H9 (cell line): ENCODE measurements at regions not wholly inside any gene's neighbourhood (a gene's known extent, or its start where the extent isn't known, plus 50 kb on each side); places are given as distances from the start of the nearest gene placed in this dataset.

Experiments used
- DNase-seq: peaks from one replicate; pipeline ENCODE4 v3.0.0-alpha.2; 2017
- H2AFZ ChIP-seq: one replicate; pipeline ENCODE4 v1.6.1; 2013; ENCODE audit warnings: mild to moderate bottlenecking, low read length, control low read depth, moderate library complexity
- H2AK5ac ChIP-seq: 2 replicates; pipeline ENCODE4 v1.6.1; 2013; ENCODE audit warnings: low read length, control low read depth, mixed read lengths; ENCODE audit not compliant: insufficient read length
- H2BK120ac ChIP-seq: one replicate; pipeline ENCODE4 v1.6.1; 2013; ENCODE audit warnings: low read depth, mild to moderate bottlenecking, low read length, control low read depth, inconsistent platforms; ENCODE audit not compliant: poor library complexity, severe bottlenecking
- H2BK12ac ChIP-seq: 2 replicates; pipeline ENCODE4 v1.6.1; 2013; ENCODE audit warnings: low read length, control low read depth, mixed read lengths, low read depth; ENCODE audit not compliant: insufficient read length
- H2BK15ac ChIP-seq: 2 replicates; pipeline ENCODE4 v1.6.1; 2013; ENCODE audit warnings: low read depth, low read length, control low read depth
- H2BK20ac ChIP-seq: one replicate; pipeline ENCODE4 v1.6.1; 2013; ENCODE audit warnings: low read depth, mild to moderate bottlenecking, low read length, control low read depth, inconsistent platforms; ENCODE audit not compliant: poor library complexity, severe bottlenecking
- H2BK5ac ChIP-seq: 2 replicates; pipeline ENCODE4 v1.6.1; 2013; ENCODE audit warnings: low read length, control low read depth, mixed read lengths; ENCODE audit not compliant: insufficient read length
- H3K14ac ChIP-seq: 2 replicates; pipeline ENCODE4 v1.6.1; 2013; ENCODE audit warnings: low read length, control low read depth; ENCODE audit not compliant: insufficient read depth
- H3K18ac ChIP-seq: 2 replicates; pipeline ENCODE4 v1.6.1; 2013; ENCODE audit warnings: low read depth, mild to moderate bottlenecking, mixed read lengths, low read length, control low read depth; ENCODE audit not compliant: insufficient read length
- H3K23ac ChIP-seq: 2 replicates; pipeline ENCODE4 v1.6.1; 2013; ENCODE audit warnings: low read length, control low read depth, mixed read lengths, low read depth; ENCODE audit not compliant: insufficient read length
- H3K23me2 ChIP-seq: 2 replicates; pipeline ENCODE4 v1.6.1; 2013; ENCODE audit warnings: low read depth, mild to moderate bottlenecking, mixed read lengths, low read length, control low read depth; ENCODE audit not compliant: insufficient read length, poor library complexity, severe bottlenecking
- H3K27ac ChIP-seq: 2 replicates; pipeline ENCODE4 v1.5.1; 2013; ENCODE audit warnings: low read length, control low read depth, mixed read lengths, low read depth; ENCODE audit not compliant: insufficient read length
- H3K27me3 ChIP-seq: 2 replicates; pipeline ENCODE4 v1.6.1; 2013; ENCODE audit warnings: low read length, control low read depth, inconsistent platforms; ENCODE audit not compliant: insufficient read depth
- H3K4ac ChIP-seq: 2 replicates; pipeline ENCODE4 v1.6.1; 2013; ENCODE audit warnings: low read depth, mild to moderate bottlenecking, control low read depth, inconsistent platforms, low read length, moderate library complexity
- H3K4me1 ChIP-seq: 2 replicates; pipeline ENCODE4 v1.6.1; 2013; ENCODE audit warnings: low read length, control low read depth, inconsistent platforms; ENCODE audit not compliant: insufficient read depth
- H3K4me2 ChIP-seq: 2 replicates; pipeline ENCODE4 v1.6.1; 2013; ENCODE audit warnings: low read length, control low read depth, mixed read lengths; ENCODE audit not compliant: insufficient read length, insufficient read depth
- H3K56ac ChIP-seq: 2 replicates; pipeline ENCODE4 v1.6.1; 2013; ENCODE audit warnings: low read depth, mild to moderate bottlenecking, mixed read lengths, low read length, control low read depth; ENCODE audit not compliant: insufficient read length
- H3K79me1 ChIP-seq: 2 replicates; pipeline ENCODE4 v1.6.1; 2013; ENCODE audit warnings: low read depth, mild to moderate bottlenecking, moderate library complexity, low read length, control low read depth, inconsistent platforms; ENCODE audit not compliant: insufficient read depth, poor library complexity, severe bottlenecking
- H3K79me2 ChIP-seq: 2 replicates; pipeline ENCODE4 v1.6.1; 2013; ENCODE audit warnings: low read length, control low read depth, inconsistent platforms; ENCODE audit not compliant: insufficient read depth
- H3K9ac ChIP-seq: 2 replicates; pipeline ENCODE4 v1.6.1; 2013; ENCODE audit warnings: low read length, control low read depth, mixed read lengths; ENCODE audit not compliant: insufficient read length; ENCODE audit errors: extremely low read depth
- H3K9me3 ChIP-seq: one replicate; pipeline ENCODE4 v1.6.1; 2013; ENCODE audit warnings: low read depth, low read length, inconsistent platforms; ENCODE audit not compliant: control insufficient read depth
- H3T11ph ChIP-seq: one replicate; pipeline ENCODE4 v1.6.1; 2013; ENCODE audit warnings: mild to moderate bottlenecking, low read length, control low read depth, inconsistent platforms
- H4K20me1 ChIP-seq: one replicate; pipeline ENCODE4 v1.6.1; 2013; ENCODE audit not compliant: control insufficient read depth, insufficient read length, insufficient read depth
- H4K5ac ChIP-seq: 2 replicates; pipeline ENCODE4 v1.6.1; 2013; ENCODE audit warnings: low read depth, mild to moderate bottlenecking, mixed read lengths, low read length, control low read depth; ENCODE audit not compliant: insufficient read length
- H4K8ac ChIP-seq: replicated peaks from 2 replicates; pipeline ENCODE4 v1.6.1; 2013; ENCODE audit warnings: low read length, control low read depth, mixed read lengths, low read depth; ENCODE audit not compliant: insufficient read length
- H4K91ac ChIP-seq: 2 replicates; pipeline ENCODE4 v1.6.1; 2013; ENCODE audit warnings: low read depth, mild to moderate bottlenecking, moderate library complexity, mixed read lengths, low read length, control low read depth; ENCODE audit not compliant: insufficient read length
- H3K27ac Mint-ChIP-seq, 3 experiments: 2 replicates in 2 of 3; 3 replicates in 1 of 3; pipeline ENCODE4 v1.8.0; 2020 to 2021; ENCODE audit warnings: mixed read lengths in 3 of 3, mild to moderate bottlenecking in 1 of 3, moderate library complexity in 1 of 3
- H3K27me3 Mint-ChIP-seq: 2 replicates; pipeline ENCODE4 v1.8.0; 2021; ENCODE audit warnings: low read depth, mild to moderate bottlenecking, moderate library complexity, mixed read lengths
- H3K36me3 Mint-ChIP-seq, 3 experiments: 2 replicates in 2 of 3; 3 replicates in 1 of 3; pipeline ENCODE4 v1.8.0; 2020 to 2021; ENCODE audit warnings: low read depth in 3 of 3, mixed read lengths in 3 of 3; ENCODE audit not compliant: insufficient read depth in 1 of 3
- H3K4me1 Mint-ChIP-seq, 2 experiments: 2 replicates each; pipeline ENCODE4 v1.8.0; 2020; ENCODE audit warnings: mixed read lengths in 2 of 2
- H3K4me3 Mint-ChIP-seq, 2 experiments: 2 replicates in 1 of 2; 3 replicates in 1 of 2; pipeline ENCODE4 v1.8.0; 2020 to 2021; ENCODE audit warnings: mild to moderate bottlenecking in 2 of 2, mixed read lengths in 2 of 2, moderate library complexity in 1 of 2
- H3K9me3 Mint-ChIP-seq, 2 experiments: 2 replicates in 1 of 2; 3 replicates in 1 of 2; pipeline ENCODE4 v1.8.0; 2020; ENCODE audit warnings: mild to moderate bottlenecking in 2 of 2, mixed read lengths in 2 of 2, moderate library complexity in 1 of 2
- WGBS: extraction: QIAGEN DNeasy Blood & Tissue Kit; methylation state at CpG from one replicate; pipeline ENCODE4 v1.1.7; 2013; ENCODE audit warnings: missing lambda C conversion rate, low lambda C conversion rate, mixed read lengths; ENCODE audit not compliant: insufficient read length; ENCODE audit errors: extremely low coverage; 5-methylcytosine and 5-hydroxymethylcytosine counted together
- TF ChIP-seq, protein P1 (sequence below): fragments of 200-600 bp; sonication (generic); conservative IDR thresholded peaks from 3 replicates; pipeline ENCODE4 v1.8.0; 2021; ENCODE audit warnings: antibody characterized with exemption, mild to moderate bottlenecking

DNA sequence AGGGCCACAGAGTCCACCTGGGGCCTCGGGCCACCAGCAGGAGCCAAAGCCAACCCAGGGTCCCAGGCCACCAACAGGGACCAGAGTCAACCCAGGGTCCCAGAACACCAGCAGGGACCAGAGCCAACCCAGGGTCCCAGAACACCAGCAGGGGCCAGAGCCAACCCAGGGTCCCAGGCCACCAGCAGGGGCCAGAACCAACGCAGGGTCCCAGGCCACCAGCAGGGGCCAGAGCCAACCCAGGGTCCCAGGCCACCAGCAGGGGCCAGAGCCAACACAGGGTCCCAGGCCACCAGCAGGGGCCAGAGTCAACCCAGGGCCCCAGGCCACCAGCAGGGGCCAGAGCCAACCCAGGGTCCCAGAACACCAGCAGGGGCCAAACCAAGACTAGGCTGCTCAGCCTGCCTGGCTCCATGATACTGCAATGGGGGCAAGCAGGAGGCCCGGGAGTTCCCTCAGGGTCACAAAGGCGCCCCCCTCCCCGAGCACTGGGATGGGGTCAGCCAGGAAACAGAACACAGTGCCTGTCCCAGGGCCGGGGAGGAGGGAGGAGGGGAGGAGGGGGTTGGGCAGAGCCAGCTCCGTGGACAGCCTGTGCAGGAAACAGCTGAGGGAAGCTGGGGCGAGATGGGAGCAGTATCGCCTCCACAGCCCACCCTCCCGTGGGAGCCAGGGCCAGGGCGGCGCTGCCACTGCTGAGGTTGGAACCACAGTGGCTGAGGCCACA lies 62.0 kb upstream of the PRR5 start:
- no peak overlapping the region for H4K91ac ChIP-seq
- TF ChIP-seq, protein P1, sequence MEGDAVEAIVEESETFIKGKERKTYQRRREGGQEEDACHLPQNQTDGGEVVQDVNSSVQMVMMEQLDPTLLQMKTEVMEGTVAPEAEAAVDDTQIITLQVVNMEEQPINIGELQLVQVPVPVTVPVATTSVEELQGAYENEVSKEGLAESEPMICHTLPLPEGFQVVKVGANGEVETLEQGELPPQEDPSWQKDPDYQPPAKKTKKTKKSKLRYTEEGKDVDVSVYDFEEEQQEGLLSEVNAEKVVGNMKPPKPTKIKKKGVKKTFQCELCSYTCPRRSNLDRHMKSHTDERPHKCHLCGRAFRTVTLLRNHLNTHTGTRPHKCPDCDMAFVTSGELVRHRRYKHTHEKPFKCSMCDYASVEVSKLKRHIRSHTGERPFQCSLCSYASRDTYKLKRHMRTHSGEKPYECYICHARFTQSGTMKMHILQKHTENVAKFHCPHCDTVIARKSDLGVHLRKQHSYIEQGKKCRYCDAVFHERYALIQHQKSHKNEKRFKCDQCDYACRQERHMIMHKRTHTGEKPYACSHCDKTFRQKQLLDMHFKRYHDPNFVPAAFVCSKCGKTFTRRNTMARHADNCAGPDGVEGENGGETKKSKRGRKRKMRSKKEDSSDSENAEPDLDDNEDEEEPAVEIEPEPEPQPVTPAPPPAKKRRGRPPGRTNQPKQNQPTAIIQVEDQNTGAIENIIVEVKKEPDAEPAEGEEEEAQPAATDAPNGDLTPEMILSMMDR = 0 out of 3 replicates have a peak, but pooled peaks have one; percentile 21
- H3K14ac ChIP-seq = no peak overlapping the region; the same call in 1 of the 2 replicates
- Mint-ChIP-seq H3K4me1 (no peaks in the 10 kb centered on the region), H3K36me3 (no peaks in the 10 kb centered on the region), H3K27ac (no peak overlapping the region), H3K4me3 (no peak overlapping the region), H3K9me3 (peaks cover 0 to 4% of the 10 kb centered on the region in 2 experiments; a peak in 1 of 5 replicates), H3K27me3 (peaks cover 60% of the 10 kb centered on the region)
- no peak overlapping the region for H3K4me2 ChIP-seq
- H2BK12ac ChIP-seq = no peak overlapping the region
- H3K9ac ChIP-seq = no peak overlapping the region
- H3K27me3 ChIP-seq = no peaks in the 10 kb centered on the region
- H3K4ac ChIP-seq = no peak overlapping the region
- DNase-seq = peak; percentile 30
- no peak overlapping the region for H3T11ph ChIP-seq
- no peak overlapping the region for H2BK20ac ChIP-seq
- H2AK5ac ChIP-seq = no peak overlapping the region
- H2AFZ ChIP-seq = no peak overlapping the region
- no peaks in the 10 kb centered on the region for H4K20me1 ChIP-seq
- no peak overlapping the region for H2BK120ac ChIP-seq
- no peaks in the 10 kb centered on the region for H3K9me3 ChIP-seq
- no peak overlapping the region for H2BK5ac ChIP-seq
- H3K79me1 ChIP-seq = no peaks in the 10 kb centered on the region
- no peaks in the 10 kb centered on the region for H3K79me2 ChIP-seq
- H3K23me2 ChIP-seq = no peaks in the 10 kb centered on the region
- no peak overlapping the region for H4K8ac ChIP-seq
- H3K4me1 ChIP-seq = no peaks in the 10 kb centered on the region
- H3K23ac ChIP-seq = no peak overlapping the region
- H3K56ac ChIP-seq = no peak overlapping the region
- no peak overlapping the region for H2BK15ac ChIP-seq
- H3K18ac ChIP-seq = no peak overlapping the region
- no CpG with 5 or more reads among the region's 12 CpGs for WGBS
- no peak overlapping the region for H3K27ac ChIP-seq
- H4K5ac ChIP-seq = peak overlapping the region; percentile 17
